ENCODE measurements at regions not wholly inside any gene's neighbourhood (a gene's known extent, or its start where the extent isn't known, plus 50 kb on each side); places are given as distances from the start of the nearest gene placed in this dataset.

- TF ChIP-seq CTCF (IDR thresholded peaks at IDR 0.05; ENCODE audit: insufficient read depth, low read length, poor library complexity, severe bottlenecking) (no peak), EZH2phosphoT487 (conservative IDR thresholded peaks at IDR 0.05; ENCODE audit: low read length) (no peak)
These were observed 393.1 kb upstream of the SOX9 start for GRCh38 chr17:71727723-71728122.
